Kidney (tissue), 13 donors: ENCODE measurements at regions not wholly inside any gene's neighbourhood (a gene's known extent, or its start where the extent isn't known, plus 50 kb on each side); places are given as distances from the start of the nearest gene placed in this dataset.

Source experiments
- DNase-seq, 5 donors: peaks; one replicate each; pipeline ENCODE4 v3.0.0-alpha.2; 2013 to 2020
- FAIRE-seq: peaks from 2 replicates; lab custom pipeline; 2012; peaks lifted over from hg19 to GRCh38; lab: Jason Lieb, UNC
- H3K27ac ChIP-seq, 2 donors: one replicate each; pipeline ENCODE4 v1.7.0; 2013; ENCODE audit warnings: low read depth in 2 of 2, low read length in 2 of 2, inconsistent platforms in 1 of 2
- H3K27me3 ChIP-seq: one replicate; pipeline ENCODE4 v1.7.1; 2013; ENCODE audit warnings: low read length, inconsistent platforms; ENCODE audit not compliant: control insufficient read depth, insufficient read depth
- H3K36me3 ChIP-seq, 3 donors: one replicate each; pipeline versions ENCODE4 v1.7.0 to v1.7.1; 2013; ENCODE audit warnings: low read length in 3 of 3, control low read depth in 1 of 3, inconsistent platforms in 1 of 3; ENCODE audit not compliant: insufficient read depth in 3 of 3, control insufficient read depth in 2 of 3
- H3K4me1 ChIP-seq, 3 donors: one replicate each; pipeline versions ENCODE4 v1.7.0 to v1.7.1; 2013; ENCODE audit warnings: low read length in 3 of 3, inconsistent platforms in 1 of 3, low read depth in 1 of 3; ENCODE audit not compliant: control insufficient read depth in 2 of 3, insufficient read depth in 2 of 3
- H3K4me3 ChIP-seq, 3 donors: one replicate each; pipeline versions ENCODE4 v1.7.0 to v1.8.1; 2013; ENCODE audit warnings: low read length in 3 of 3, control low read depth in 1 of 3, inconsistent platforms in 1 of 3
- H3K9ac ChIP-seq, 3 donors: one replicate each; pipeline versions ENCODE4 v1.7.0 to v1.7.1; 2013; ENCODE audit warnings: low read length in 3 of 3, control low read depth in 1 of 3, inconsistent platforms in 1 of 3
- H3K9me3 ChIP-seq, 3 donors: one replicate each; pipeline versions ENCODE4 v1.7.0 to v1.7.1; 2013; ENCODE audit warnings: low read length in 3 of 3, control low read depth in 1 of 3, inconsistent platforms in 1 of 3; ENCODE audit not compliant: control insufficient read depth in 2 of 3, insufficient read depth in 1 of 3
- intact Hi-C: fragments of 100-400 bp; cut with DNase I; formaldehyde crosslinking; loops from one replicate; pipeline ENCODE4 v1.11.1; 2022
- TF ChIP-seq, protein P1 (sequence below): IDR thresholded peaks from 3 replicates; pipeline ENCODE4 v1.5.1; 2012; ENCODE audit warnings: mild to moderate bottlenecking, moderate library complexity, borderline replicate concordance; ENCODE audit not compliant: insufficient read depth; ENCODE audit errors: extremely low read depth
- donor health status: control.
- donor health status: control.
- donor health status: control.
- donor health status: control.
- donor health status: control.
- donor health status: DM: yes; HTN: yes; CAD: no.
- donor health status: Normal renal cell carcinoma (clear cell type).

GRCh38 chr6:153849072-153849779 is 189.8 kb upstream of the OPRM1 start:
- H3K4me3 ChIP-seq: no peak overlapping the region
- H3K9ac ChIP-seq: no peak overlapping the region
- DNase-seq: no peak
- no peaks in the 10 kb centered on the region for H3K27me3 ChIP-seq
- H3K27ac ChIP-seq: no peak overlapping the region
- FAIRE-seq: no peak
- no peaks in the 10 kb centered on the region for H3K36me3 ChIP-seq
- TF ChIP-seq, protein P1, sequence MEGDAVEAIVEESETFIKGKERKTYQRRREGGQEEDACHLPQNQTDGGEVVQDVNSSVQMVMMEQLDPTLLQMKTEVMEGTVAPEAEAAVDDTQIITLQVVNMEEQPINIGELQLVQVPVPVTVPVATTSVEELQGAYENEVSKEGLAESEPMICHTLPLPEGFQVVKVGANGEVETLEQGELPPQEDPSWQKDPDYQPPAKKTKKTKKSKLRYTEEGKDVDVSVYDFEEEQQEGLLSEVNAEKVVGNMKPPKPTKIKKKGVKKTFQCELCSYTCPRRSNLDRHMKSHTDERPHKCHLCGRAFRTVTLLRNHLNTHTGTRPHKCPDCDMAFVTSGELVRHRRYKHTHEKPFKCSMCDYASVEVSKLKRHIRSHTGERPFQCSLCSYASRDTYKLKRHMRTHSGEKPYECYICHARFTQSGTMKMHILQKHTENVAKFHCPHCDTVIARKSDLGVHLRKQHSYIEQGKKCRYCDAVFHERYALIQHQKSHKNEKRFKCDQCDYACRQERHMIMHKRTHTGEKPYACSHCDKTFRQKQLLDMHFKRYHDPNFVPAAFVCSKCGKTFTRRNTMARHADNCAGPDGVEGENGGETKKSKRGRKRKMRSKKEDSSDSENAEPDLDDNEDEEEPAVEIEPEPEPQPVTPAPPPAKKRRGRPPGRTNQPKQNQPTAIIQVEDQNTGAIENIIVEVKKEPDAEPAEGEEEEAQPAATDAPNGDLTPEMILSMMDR: no peak
- no peaks in the 10 kb centered on the region for H3K9me3 ChIP-seq
- intact Hi-C loops: no loop called here
- no peaks in the 10 kb centered on the region for H3K4me1 ChIP-seq

DNA sequence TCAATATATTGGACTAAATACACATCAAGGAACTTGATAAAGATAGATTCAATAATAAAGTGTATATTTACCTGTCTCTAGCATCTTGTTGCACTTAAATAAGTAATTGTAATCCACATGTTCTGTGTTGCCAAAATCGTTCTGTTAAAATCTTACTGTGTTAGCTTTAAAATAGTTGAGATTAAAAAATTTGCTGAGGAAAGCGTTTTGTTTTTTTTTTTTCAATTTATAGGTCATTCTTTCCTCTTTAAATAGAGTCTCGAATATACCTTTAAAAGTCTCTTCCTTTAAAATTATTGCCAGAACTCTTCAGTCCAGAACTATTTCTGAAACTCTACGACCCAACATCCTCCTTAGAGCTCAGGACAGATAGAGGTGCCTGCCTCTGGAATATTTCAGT is 195.6 kb upstream of the OPRM1 start:
- H3K27me3 ChIP-seq: no peaks in the 10 kb centered on the region
- no peak for FAIRE-seq
- intact Hi-C loops: no loop called here

GRCh38 chr6:153842491-153842890 is 196.5 kb upstream of the OPRM1 start:
- Histone ChIP-seq H3K4me1 (no peaks in the 10 kb centered on the region), H3K9me3 (no peaks in the 10 kb centered on the region), H3K27me3 (no peaks in the 10 kb centered on the region), H3K36me3 (no peaks in the 10 kb centered on the region), H3K27ac (no peak overlapping the region), H3K4me3 (no peak overlapping the region), H3K9ac (no peak overlapping the region)
- intact Hi-C loops: no loop called here
- FAIRE-seq (no peak), DNase-seq (no peak)
- TF ChIP-seq, protein P1: no peak

More for the DNA sequence above, 195.6 kb upstream of the OPRM1 start:
- Histone ChIP-seq H3K27ac (no peak overlapping the region), H3K36me3 (no peaks in the 10 kb centered on the region), H3K9me3 (no peaks in the 10 kb centered on the region), H3K4me3 (no peak overlapping the region), H3K9ac (no peak overlapping the region), H3K4me1 (no peaks in the 10 kb centered on the region)
- DNase-seq: no peak
- TF ChIP-seq, protein P1: no peak
